Left ventricle myocardium inferior (tissue), 1 donor: ENCODE measurements at regions not wholly inside any gene's neighbourhood (a gene's known extent, or its start where the extent isn't known, plus 50 kb on each side); places are given as distances from the start of the nearest gene placed in this dataset.

Source experiments
- DNase-seq: peaks from one replicate; pipeline ENCODE4 v3.0.0-alpha.2; 2020
- H3K27ac ChIP-seq: fragments of 200-600 bp; replicated peaks from 2 replicates; pipeline ENCODE4 v1.8.0; 2021
- H3K27me3 ChIP-seq: fragments of 200-600 bp; 2 replicates; pipeline ENCODE4 v1.8.0; 2021; ENCODE audit warnings: low read depth
- H3K36me3 ChIP-seq: fragments of 200-600 bp; 2 replicates; pipeline ENCODE4 v1.8.0; 2021
- H3K4me1 ChIP-seq: fragments of 200-600 bp; 2 replicates; pipeline ENCODE4 v1.8.0; 2021
- H3K4me3 ChIP-seq: fragments of 200-600 bp; 2 replicates; pipeline ENCODE4 v1.8.0; 2021; ENCODE audit warnings: mild to moderate bottlenecking, moderate library complexity
- H3K9me3 ChIP-seq: fragments of 200-600 bp; replicated peaks from 2 replicates; pipeline ENCODE4 v1.8.0; 2021
- intact Hi-C: fragments of 100-400 bp; cut with micrococcal nuclease; formaldehyde crosslinking; loops from one replicate; pipeline ENCODE4 v1.11.0; 2022
- TF ChIP-seq, protein P1 (sequence below): fragments of 200-600 bp; IDR thresholded peaks from 2 replicates; pipeline ENCODE4 v1.8.0; 2021; ENCODE audit warnings: antibody characterized with exemption, mild to moderate bottlenecking, borderline replicate concordance
- donor health status: DM: no; HTN: yes; CAD: no; lungs with severe emphysema.

DNA sequence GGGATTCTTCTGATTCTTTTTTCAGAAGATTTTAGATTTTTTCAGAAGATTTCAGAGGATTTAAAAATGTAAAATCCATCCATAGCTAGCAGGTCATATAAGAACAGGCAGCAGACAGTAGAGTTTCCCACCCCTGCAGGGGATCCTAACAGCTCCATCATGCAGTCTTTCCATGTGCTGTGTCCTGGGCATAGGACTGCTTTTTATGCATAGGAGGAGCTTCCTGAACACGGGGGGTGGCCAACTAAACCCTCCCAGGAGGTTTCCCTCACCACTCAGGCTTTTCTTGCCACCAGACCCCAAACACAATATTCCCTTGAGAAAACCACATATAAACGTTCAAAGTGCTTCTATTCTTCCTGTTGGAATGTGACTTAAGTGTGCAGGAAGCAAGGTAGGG is 90.1 kb upstream of the TNR start:
- intact Hi-C loops: no loop called here
- Histone ChIP-seq H3K9me3 (no peaks in the 10 kb centered on the region), H3K4me3 (no peak overlapping the region), H3K4me1 (no peaks in the 10 kb centered on the region), H3K36me3 (no peaks in the 10 kb centered on the region), H3K27me3 (peaks cover 9% of the 10 kb centered on the region), H3K27ac (no peak overlapping the region)
- TF ChIP-seq, protein P1, sequence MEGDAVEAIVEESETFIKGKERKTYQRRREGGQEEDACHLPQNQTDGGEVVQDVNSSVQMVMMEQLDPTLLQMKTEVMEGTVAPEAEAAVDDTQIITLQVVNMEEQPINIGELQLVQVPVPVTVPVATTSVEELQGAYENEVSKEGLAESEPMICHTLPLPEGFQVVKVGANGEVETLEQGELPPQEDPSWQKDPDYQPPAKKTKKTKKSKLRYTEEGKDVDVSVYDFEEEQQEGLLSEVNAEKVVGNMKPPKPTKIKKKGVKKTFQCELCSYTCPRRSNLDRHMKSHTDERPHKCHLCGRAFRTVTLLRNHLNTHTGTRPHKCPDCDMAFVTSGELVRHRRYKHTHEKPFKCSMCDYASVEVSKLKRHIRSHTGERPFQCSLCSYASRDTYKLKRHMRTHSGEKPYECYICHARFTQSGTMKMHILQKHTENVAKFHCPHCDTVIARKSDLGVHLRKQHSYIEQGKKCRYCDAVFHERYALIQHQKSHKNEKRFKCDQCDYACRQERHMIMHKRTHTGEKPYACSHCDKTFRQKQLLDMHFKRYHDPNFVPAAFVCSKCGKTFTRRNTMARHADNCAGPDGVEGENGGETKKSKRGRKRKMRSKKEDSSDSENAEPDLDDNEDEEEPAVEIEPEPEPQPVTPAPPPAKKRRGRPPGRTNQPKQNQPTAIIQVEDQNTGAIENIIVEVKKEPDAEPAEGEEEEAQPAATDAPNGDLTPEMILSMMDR: no peak
- no peak for DNase-seq

DNA sequence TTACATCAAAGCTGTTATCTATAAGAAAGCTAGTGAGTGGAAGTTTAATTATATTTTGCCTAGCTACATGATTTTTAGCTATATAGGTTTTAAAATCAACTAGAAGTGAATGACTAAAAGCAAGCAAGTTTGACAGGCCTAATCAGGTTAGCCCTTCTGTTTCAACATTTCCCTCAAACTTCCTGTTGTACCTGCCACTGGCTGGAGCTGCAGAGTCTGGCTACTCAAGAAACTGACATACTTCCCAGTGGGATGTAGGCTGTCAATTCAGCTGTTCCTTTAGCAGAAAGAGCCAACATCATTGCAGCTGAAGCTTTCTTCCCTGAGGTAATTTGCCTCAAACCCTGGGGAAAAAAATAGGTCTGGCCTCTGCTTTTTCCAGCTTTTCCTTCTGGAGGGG is 87.1 kb upstream of the TNR start:
- intact Hi-C loops: no loop called here
- Histone ChIP-seq H3K9me3 (no peaks in the 10 kb centered on the region), H3K27me3 (no peaks in the 10 kb centered on the region), H3K36me3 (no peaks in the 10 kb centered on the region), H3K4me3 (no peak overlapping the region), H3K4me1 (no peaks in the 10 kb centered on the region), H3K27ac (no peak overlapping the region)
- TF ChIP-seq, protein P1: no peak
- DNase-seq: no peak

DNA sequence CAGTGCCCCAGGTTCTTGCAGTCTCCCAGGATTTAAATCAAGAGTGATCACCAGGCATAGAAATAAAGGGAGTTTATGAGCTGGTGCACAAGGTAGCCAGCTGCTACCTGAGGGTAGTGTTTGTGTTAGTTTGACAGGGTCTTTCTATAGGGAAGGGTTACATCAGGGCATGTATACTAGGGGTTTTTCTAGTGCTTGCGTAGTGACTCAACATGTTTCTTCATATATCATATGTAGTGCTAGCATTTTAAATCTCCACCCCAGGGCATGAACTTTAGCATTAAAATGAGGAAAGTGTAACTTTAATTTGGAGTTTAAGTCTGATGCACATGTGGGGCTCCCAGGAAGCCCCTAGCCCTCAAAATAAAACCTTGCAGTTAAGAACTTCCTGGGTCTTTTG is 86.5 kb upstream of the TNR start:
- Histone ChIP-seq H3K27ac (no peak overlapping the region), H3K36me3 (no peaks in the 10 kb centered on the region), H3K9me3 (no peaks in the 10 kb centered on the region), H3K27me3 (no peaks in the 10 kb centered on the region), H3K4me1 (no peaks in the 10 kb centered on the region), H3K4me3 (no peak overlapping the region)
- intact Hi-C loops: no loop called here
- no peak for DNase-seq
- TF ChIP-seq, protein P1: no peak

DNA sequence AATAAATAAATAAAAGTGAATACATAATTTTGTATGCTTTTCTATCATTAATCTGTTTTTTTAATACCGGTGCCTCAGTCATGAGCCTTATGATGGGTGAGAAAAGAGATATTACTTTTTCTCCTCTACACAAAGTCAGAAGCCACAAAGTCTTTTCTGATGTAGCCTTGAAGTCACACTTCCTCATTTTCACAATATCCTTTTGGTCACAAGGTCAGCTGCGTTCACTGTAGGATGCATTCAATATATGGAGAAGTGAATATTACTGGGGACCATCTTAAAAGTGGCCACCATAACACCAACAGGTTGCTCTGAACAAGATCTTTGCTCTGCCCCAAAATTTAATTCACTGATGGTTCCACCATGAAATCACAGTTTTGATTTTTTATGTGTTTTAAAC is 83.3 kb upstream of the TNR start:
- Histone ChIP-seq H3K36me3 (no peaks in the 10 kb centered on the region), H3K4me3 (no peak overlapping the region), H3K4me1 (peaks cover 3% of the 10 kb centered on the region), H3K27me3 (no peaks in the 10 kb centered on the region), H3K9me3 (no peaks in the 10 kb centered on the region), H3K27ac (no peak overlapping the region)
- DNase-seq: no peak
- intact Hi-C loops: no loop called here
- TF ChIP-seq, protein P1: no peak

DNA sequence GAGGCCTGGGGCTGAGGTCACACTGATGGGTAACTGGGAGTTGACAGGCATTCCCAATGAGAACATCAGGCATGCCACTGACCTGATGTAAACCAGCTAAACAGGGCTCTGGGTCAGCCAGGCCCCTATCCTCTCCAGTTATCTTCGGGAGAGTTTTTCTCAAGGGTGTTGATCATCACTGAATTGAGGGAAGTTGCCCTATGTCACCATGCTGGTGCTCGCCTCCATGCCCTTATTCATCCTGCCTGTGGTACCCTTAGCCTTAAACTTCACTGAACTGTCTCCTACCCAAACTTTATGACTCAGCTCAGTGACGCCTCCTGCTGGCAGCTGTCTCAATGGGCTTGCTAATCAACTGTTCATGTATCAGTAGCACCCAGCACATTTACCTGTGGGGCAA is 80.7 kb upstream of the TNR start:
- H3K9me3 ChIP-seq: peaks cover 14% of the 10 kb centered on the region
- DNase-seq: no peak
- no peaks in the 10 kb centered on the region for H3K27me3 ChIP-seq
- H3K4me1 ChIP-seq: peaks cover 3% of the 10 kb centered on the region
- no peaks in the 10 kb centered on the region for H3K36me3 ChIP-seq
- no peak overlapping the region for H3K27ac ChIP-seq
- H3K4me3 ChIP-seq: no peak overlapping the region
- intact Hi-C loops: no loop called here
- TF ChIP-seq, protein P1: peak; percentile 47

DNA sequence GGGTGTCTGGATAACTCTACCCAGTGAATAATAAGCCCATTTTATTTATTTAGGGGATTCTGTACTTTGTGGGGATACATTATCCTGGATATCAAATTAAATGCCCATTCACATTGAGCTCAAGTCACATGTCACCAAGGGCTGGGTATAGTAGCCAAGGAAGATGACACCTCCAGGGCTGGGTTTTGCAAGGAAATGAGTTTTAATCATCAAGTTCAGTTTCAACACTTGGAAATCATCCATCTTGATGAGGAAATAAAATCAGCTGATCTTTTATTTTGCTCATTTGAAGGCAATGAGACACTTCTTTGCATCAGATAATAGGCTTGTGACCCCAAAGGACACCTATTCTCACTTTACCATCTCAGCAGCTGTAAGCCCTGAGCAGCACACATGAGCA is 80.0 kb upstream of the TNR start:
- H3K27me3 ChIP-seq: no peaks in the 10 kb centered on the region
- H3K9me3 ChIP-seq: peaks cover 14% of the 10 kb centered on the region
- intact Hi-C loops: no loop called here

More for the DNA sequence above, 80.0 kb upstream of the TNR start:
- Histone ChIP-seq H3K4me3 (no peak overlapping the region), H3K36me3 (no peaks in the 10 kb centered on the region), H3K4me1 (peaks cover 3% of the 10 kb centered on the region), H3K27ac (no peak overlapping the region)
- TF ChIP-seq, protein P1: no peak
- no peak for DNase-seq
